Testis (tissue), 2 donors: ENCODE measurements at regions not wholly inside any gene's neighbourhood (a gene's known extent, or its start where the extent isn't known, plus 50 kb on each side); places are given as distances from the start of the nearest gene placed in this dataset.

Experiments used
- POLR2A ChIP-seq: fragments of 450-650 bp; IDR thresholded peaks from one replicate; pipeline ENCODE4 v1.6.1; 2017; ENCODE audit warnings: antibody characterized with exemption, mild to moderate bottlenecking, moderate library complexity
- TF ChIP-seq, protein P1 (sequence below), 3 experiments: fragments of 450-650 bp in 2 of 3; fragments of 200-600 bp in 1 of 3; sonication (generic) in 1 of 3; IDR thresholded peaks; one replicate each; pipeline ENCODE4 v1.5.1; 2016 to 2019; ENCODE audit warnings: antibody characterized with exemption in 3 of 3, mild to moderate bottlenecking in 2 of 3, moderate library complexity in 1 of 3

DNA sequence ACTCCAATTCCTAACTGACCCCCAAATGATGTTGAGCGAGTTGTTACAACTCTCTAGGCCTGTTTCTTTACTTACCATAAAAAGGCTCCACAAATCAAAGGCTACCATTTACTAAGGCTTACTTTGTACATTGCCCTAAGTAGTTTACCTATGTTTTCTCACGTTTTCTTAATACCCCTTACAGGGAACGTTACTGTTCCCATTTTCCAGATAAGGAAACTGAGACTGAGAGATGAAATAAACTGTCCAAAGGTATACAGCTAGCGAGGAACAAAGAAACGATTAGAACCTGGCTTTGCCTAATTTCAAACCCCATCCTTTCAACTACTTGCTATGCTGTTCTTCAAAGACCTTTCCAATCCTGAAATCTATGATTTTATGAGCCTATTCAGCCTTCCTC, 74.8 kb upstream of the SPTBN1 start:
- TF ChIP-seq, protein P1, sequence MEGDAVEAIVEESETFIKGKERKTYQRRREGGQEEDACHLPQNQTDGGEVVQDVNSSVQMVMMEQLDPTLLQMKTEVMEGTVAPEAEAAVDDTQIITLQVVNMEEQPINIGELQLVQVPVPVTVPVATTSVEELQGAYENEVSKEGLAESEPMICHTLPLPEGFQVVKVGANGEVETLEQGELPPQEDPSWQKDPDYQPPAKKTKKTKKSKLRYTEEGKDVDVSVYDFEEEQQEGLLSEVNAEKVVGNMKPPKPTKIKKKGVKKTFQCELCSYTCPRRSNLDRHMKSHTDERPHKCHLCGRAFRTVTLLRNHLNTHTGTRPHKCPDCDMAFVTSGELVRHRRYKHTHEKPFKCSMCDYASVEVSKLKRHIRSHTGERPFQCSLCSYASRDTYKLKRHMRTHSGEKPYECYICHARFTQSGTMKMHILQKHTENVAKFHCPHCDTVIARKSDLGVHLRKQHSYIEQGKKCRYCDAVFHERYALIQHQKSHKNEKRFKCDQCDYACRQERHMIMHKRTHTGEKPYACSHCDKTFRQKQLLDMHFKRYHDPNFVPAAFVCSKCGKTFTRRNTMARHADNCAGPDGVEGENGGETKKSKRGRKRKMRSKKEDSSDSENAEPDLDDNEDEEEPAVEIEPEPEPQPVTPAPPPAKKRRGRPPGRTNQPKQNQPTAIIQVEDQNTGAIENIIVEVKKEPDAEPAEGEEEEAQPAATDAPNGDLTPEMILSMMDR (IDR thresholded peaks at IDR 0.05): no peak
- TF ChIP-seq POLR2A: no peak
